Activated effector memory CD4-positive, alpha-beta T cell treated with anti-CD3 and anti-CD28 coated beads, Interleukin-2, amount 50 U/mL, for 16 hours (primary cell): ENCODE measurements at regions not wholly inside any gene's neighbourhood (a gene's known extent, or its start where the extent isn't known, plus 50 kb on each side); places are given as distances from the start of the nearest gene placed in this dataset.

Source experiments
- DNase-seq: peaks from one replicate; pipeline ENCODE4 v3.0.0-alpha.2; 2020

DNA sequence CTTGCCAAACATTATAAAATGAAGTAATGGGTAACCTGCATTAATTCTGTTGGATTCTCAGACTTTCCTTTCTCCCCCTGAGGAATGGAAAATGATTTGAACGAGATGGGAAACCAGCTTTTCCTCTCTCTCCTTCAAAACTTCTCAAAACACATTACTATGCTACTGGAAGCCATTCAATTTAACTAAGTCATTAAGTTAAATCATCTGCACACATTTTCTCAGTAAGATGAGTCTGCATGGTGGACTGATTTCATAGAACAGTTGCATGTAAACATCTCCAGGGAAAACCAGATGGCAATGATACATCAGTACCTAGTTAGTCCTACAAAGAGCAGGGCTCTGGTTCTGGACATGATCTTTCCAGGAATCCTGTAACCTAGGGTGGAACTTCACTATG lies 59.9 kb downstream of the BMP4 start:
- no peak for DNase-seq

DNA sequence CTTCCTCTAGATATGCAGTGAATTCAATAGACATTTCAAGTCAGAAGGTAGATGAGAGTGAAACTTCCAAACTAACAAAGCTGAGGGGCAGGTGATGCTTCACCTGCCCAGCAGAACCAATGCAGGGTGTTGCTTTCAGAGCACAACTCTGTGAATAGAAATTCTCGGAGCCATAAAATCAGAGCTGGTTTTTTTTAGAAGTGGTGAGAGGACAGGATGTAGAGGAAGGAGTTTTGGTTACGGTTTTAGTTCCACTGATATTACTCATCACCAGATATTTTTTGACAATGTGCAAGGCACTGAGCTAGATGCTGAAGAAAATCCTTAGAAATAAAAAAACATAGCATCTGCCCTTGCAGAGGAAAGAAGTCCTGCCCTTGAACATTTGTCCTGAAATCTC lies 62.2 kb downstream of the BMP4 start:
- DNase-seq: no peak

- no peak for DNase-seq
These were observed 63.3 kb downstream of the BMP4 start for GRCh38 chr14:53893374-53893773.

- DNase-seq: no peak
These were observed 66.0 kb downstream of the BMP4 start for GRCh38 chr14:53890611-53891101.

GRCh38 chr14:53888535-53889386 lies 67.9 kb downstream of the BMP4 start:
- DNase-seq: no peak

DNA sequence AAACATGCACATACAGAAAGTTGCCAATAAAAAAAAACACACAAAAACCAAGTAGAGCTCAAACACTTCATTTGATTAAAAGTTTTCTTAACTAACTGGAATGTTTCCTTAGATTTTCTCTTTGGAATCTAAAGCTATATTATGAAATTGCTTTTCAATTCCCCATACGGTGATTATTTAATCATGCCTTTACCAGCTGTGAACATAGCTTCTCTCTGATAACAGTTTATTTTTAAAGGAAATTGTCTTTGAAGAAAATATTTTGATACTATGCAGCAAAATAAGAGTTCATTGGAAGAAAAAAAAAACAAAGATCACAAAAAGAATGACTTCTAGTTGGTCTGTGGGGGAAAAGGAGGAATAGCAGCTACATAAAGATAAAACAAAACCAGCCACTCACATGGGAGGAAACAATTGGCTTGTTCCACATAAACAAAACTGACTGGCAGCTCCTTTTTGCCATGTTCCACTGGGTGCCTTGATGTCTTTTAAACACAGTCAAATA lies 71.4 kb downstream of the BMP4 start:
- no peak for DNase-seq

DNA sequence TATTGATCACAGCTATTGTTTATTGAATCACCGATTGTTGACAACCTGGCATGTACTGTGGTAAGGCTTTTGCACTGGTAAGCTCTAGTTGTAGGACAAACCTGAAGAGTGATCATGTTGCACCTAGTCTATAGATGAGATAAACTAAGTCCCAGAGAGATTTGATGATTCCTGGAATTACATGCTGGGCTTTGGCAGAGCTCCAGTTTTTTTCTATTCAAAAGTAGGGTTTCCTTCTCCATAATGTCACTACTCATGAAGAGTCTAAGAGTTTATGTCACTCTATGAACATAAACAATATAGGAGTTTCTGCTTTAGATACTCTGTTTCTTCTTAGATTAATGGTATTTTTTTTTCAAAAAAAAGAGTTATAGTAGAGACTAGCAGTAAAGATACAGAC lies 72.0 kb downstream of the BMP4 start:
- DNase-seq: no peak

DNA sequence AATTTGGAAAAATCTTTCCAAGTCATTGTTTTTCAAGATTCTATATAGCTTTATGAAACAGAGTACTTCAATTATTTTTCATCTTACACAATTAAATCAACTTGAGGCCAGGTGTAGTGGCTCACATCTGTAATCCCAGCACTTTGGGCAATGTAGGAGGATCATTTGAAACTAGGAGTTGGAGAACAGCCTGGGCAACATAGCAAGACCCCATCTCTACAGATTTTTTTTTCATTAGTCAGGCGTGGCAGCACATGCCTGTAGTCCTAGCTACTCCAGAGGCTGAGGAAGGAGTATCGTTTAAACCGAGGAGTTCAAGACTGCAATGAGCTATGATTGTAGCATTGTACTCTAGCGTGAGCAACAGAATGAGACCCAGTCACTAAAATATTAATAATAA lies 72.9 kb downstream of the BMP4 start:
- DNase-seq: no peak

DNA sequence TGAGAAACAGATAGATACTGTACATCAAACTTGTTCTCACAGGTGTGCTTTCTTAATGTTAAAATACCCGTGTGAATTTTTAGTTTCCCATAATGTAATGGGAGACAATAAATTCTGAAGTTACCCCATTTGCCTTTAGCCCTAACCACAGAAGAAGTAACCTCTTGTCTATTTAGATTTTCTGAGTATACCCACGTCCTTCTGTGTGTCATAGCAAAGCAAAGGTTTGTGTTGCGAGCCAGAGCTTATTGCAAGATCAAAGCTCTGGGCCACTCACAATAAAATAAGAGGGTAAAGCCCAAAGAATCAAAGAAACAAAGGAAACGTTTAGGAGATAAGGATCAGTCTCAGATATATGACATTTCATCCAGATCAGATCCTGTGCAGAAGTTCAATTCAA lies 73.9 kb downstream of the BMP4 start:
- no peak for DNase-seq

- no peak for DNase-seq
These were observed 74.7 kb downstream of the BMP4 start for GRCh38 chr14:53881921-53882320.

DNA sequence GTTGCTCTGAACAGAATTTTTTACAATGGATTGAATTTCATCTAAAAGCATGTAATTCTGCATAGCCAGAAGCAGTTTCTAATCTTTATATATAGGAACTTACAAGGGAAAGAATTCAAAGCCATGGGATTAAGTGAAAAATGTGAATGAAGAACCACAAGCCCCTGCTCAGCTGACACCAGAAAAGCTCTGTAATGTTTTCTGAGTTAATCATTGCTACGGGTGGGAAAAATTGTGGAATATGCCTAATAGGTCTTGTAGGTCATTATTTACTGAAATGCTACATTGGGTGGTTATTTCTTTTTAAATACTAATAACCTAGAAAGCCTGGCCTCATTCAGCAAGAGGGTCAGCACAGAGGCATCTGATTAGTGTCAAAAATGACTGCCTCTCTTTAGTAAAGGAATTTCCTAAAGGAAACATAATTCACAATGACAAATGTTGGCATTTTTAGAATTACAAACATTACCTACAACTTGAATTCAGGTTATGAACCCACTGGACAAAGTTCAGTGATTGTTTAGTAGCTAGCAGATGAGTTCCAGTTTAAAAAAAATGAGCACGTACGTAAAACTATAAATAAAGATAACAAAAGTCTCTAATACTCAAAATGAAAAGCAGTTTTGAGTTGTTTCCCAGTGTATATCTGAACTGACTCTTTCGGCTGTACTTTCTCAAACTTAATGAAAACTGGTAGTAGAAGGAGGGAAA lies 75.3 kb downstream of the BMP4 start:
- no peak for DNase-seq

DNA sequence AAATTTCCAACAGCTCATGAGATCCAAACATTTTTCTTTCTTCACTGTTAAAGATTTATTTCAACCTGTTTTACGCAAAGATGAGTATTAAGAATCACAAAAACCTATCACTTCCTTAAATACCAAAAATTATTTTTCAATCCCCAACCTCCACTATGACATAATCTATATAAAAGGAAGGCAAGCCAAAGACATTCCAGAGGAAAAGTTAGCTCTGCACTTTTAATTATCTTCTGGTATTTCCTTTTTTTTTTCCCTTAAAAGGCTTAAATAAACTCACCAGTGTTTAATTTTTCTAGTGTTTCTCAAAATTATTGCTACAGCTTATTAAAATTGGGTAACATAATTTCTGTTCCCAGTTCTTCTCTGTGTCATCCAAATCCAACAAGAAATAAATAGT lies 75.9 kb downstream of the BMP4 start:
- no peak for DNase-seq

- no peak for DNase-seq
These were observed 76.9 kb downstream of the BMP4 start for GRCh38 chr14:53879747-53880146.

DNA sequence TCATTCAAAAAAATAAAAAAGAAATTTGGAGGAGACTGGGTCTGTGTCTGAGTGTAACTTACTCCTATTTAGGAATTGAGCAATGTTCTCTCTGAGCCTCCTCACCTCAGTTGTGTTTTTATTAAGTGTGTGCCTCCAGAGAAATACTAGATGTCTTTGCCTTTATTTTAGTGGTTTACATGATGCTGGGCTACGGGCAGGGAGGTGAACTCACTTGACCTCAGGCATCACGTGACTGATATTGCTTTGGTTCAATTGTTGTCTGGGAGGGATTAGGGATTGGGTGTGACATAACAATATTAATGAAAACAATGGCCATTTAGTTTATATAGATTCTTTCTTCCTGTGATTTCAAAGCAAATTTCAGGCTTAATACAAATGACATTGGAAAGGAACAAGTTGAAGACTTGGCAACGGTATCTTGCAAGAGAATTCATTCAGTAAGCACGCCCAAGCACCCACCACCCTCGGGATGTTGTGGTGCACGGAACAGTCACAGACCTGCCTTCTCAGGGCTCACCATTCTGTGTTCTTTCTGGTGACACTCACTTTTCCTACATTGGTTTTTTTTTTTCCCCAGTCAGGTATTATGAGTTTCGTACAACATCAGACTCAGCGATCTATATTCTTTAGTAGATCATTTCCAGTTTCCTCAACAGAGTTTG lies 77.5 kb downstream of the BMP4 start:
- DNase-seq: no peak

DNA sequence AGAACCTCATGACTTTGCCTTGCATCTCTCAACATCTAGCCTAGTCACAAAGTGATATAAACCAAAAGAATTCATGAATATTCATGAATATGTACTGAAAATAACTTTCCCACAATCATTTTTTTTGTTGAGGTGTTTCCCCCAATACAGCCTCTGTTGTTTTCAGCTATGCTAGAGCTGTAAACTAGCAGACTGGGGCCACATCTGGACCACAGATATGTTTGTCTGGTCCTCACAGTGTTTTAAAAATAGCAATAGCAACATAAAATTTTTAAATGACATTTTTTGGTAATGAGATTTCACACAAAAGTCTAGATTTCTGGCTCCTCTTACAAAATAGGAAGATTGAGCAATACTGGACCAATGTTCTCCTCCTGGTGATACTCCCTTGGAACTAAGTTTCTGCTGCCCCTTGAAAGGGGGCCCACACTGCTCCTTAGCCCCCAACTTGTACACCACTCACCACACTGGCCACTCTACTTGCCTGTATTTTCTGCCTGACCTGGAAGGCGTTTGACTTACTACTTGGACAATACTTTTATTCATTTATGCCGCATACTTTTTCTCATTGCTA lies 81.2 kb downstream of the BMP4 start:
- DNase-seq: no peak

DNA sequence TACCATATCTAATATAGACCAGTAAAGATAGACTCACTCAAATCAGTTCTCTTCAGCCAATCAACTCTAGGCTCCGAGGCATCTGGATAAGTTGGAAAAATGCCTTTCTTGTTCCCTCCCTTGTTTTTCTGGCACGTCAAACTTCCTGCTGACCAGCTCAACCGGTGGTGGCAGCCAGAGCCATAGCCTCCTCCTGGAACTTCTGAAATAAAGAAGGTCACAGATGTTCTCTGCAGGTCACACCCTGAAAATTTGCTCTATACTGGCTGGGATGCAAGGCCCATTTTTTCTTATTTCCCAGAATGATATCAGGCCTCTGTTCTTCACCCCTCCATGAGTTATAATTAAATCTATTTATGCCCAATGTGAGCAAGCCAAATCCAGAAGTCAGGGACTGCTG lies 81.9 kb downstream of the BMP4 start:
- no peak for DNase-seq

DNA sequence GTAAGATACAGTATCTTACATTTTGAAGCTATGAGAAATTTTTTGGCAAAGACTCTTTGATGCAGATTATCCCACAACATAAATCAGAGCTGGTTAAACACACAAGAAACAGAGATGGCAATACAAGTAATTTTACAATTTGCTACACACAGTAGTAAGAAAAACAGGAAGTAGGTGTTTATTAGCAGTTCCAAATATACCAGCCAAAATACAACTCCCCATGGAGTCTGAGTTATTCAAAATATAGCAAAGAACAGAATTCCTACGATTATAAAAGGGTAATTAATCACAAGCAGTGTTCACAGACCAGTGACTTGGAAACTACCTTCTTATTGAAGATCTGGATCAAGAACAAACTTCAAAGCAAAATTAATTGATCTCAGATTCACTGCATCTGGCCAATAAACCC lies 83.9 kb downstream of the BMP4 start:
- no peak for DNase-seq

DNA sequence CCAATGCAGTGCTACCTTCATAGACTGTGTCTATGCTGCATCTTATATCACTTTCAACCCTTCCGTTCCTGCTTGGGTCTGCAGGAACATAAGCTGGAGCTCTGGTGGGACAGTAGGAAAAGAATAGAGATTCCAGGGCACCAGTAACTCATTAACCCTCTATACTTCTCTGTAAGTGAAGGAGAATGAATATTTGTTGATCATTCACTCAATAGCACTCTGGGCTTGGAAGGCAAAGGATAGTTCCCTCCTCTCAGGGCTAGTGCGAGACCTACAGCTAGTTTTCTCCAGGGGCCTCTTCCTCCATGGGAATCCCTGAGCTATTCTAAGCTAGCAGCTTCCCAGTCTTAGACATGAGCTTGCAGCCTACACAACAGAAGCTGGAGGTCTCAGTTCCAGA lies 84.7 kb downstream of the BMP4 start:
- DNase-seq: no peak

- DNase-seq: no peak
These were observed 85.6 kb downstream of the BMP4 start for GRCh38 chr14:53871011-53871410.

- DNase-seq: no peak
These were observed 90.9 kb downstream of the BMP4 start for GRCh38 chr14:53865711-53866110.

DNA sequence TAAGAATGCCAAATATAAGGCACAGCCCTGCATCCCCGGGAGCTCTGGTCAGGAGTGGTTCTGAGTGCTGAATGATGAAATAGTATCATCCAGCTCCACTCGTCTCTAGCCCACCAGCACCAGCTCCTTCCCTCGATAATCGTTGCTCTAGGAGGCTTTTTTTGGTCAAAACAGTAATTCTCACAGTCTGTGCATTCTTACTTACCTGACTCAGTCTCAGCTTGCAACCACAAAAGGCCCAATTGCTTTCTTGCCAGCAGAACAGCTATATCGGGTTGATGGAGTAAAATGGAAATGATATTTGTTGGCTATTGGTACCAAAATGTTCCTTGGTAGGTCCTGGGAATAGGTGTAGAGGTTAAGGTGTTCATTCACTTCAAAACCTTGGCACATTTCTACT lies 94.8 kb downstream of the BMP4 start:
- DNase-seq: no peak

- DNase-seq: no peak
These were observed 98.3 kb downstream of the BMP4 start for GRCh38 chr14:53858345-53858684.

- DNase-seq: no peak
These were observed 98.8 kb downstream of the BMP4 start for GRCh38 chr14:53857625-53858344.
